NCI-H1092 (cell line): ENCODE measurements at regions not wholly inside any gene's neighbourhood (a gene's known extent, or its start where the extent isn't known, plus 50 kb on each side); places are given as distances from the start of the nearest gene placed in this dataset.
"Not testable (repeated sequence)": the region's sequence is repeated elsewhere in the genome, so short reads cannot be mapped to it uniquely, and the experiment has no call there.

Source experiments
- DNase-seq: peaks from one replicate; lab custom pipeline; 2025; lab: John Stamatoyannopoulos, UW

- DNase-seq: peak; percentile 66
Observed at GRCh38 chr1:222950892-222951291, 136.1 kb downstream of the DISP1 start.

DNA sequence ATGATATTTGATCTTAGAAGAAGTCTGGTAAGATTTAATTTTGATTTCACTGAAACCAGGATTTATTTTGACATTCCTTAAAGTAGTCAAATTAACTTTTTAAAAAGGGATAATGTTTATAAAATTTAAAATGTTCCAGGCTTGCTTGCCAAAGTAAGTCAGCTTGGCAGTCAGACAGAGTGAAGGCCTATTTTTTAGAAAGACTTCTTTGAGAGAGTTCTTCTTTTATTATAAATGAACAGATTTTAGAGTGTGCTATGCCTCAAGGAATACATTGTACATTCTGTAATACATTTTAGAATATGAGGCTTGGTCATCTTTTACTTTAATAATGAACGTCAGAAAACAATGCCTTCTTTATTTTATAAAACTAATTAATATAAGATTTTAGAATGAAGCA lies 138.7 kb downstream of the DISP1 start:
- no peak for DNase-seq

- DNase-seq: no peak
Observed at GRCh38 chr1:222955964-222956363, 141.1 kb downstream of the DISP1 start.

GRCh38 chr1:222956601-222957000 lies 141.8 kb downstream of the DISP1 start:
- no peak for DNase-seq

DNA sequence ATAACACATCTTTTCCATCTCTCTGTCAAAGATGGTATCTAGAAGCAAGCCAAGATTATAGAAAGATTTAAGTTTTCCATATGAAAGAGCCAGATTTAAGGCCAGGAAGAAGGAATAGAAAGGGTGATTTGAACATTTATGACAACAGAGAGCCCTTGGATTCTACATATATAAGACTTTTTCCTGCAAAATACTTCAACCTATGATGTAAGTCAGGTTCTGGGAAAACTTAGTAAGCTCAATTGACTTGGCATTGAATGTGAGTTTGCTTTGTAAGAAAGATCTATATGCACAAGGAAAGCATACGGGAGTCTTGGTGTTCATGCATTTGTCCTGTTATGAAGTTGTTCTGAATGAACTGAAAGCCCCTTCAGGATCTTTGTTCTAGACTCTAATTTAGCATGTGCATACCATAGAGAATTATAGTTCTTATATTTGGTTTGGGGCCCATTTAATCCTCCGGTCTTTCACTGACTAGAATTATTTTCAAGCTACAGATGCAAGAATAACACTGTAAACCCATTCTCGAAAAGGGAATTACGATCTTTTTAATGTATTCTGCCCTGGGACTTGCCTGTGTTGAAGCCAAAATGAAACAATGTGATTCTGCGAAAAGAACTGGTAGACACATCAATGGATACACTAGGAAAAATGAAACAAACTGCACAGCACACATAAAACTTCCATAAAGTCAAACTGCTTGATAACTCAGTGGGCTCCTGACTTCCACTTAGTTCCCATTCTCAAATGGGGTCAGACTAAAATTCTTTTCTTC lies 152.8 kb downstream of the DISP1 start:
- DNase-seq: no peak

DNA sequence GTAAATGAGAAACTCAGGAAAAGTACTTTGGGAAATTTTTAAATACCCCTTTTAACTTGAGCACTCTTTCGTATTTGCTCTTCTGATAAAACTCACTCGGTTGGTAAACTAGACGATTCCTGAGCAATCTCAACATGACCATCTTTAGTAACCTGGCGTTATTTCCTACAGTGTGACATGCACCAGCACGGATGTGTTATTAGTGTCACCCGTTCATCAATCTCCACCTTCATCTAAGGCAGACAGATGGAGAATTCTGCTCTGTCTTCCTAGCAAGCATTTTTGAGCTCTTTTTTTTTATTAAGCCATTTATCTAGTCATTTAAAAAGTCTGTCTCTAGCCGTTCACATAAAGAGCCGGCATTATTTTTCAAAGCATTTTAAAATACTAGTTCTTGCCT lies 155.2 kb downstream of the DISP1 start:
- no peak for DNase-seq

GRCh38 chr1:222970711-222971110 lies 155.9 kb downstream of the DISP1 start:
- no peak for DNase-seq

GRCh38 chr1:222971146-222971545 lies 156.3 kb downstream of the DISP1 start:
- DNase-seq: no peak

DNA sequence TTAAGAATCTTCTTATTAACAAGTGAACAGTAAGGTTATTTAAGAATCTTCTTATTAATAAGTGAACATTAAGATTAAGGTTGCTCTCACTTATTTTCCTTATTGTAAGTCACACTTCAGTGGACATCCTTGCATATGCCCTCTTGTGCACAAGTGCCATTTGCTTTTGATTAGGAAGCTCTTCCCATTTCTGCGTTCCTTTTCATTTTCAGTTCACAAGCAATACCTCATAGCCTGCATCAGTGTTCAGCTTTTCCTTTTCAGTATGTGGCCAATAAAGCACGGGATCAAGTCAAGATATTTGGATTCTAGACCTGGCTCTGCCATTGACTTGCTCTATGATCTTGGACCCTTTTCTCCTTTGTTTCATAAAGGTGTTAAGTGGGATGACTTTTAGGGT lies 158.7 kb downstream of the DISP1 start:
- no peak for DNase-seq

DNA sequence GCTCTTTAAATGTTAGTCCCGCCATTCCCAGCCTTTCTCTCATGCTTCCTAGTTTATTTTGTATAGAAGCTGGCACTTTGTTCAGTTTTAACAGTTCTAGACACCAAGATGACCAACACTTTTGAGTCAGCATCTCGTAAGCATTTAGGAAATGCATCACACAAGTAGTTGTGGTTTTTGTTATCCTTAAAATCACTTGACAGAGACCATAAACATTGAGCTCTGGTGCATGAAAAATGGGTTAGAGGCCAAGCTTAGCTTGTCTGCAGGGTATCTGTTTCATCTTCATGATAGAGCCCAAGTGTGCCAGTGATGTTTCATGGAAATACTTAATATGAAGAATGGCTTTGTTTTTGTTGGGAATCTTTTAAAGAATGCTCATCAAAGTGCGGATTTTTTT lies 159.7 kb downstream of the DISP1 start:
- DNase-seq: no peak

- DNase-seq: no peak
Observed at GRCh38 chr1:222975472-222976122, 160.8 kb downstream of the DISP1 start.

DNA sequence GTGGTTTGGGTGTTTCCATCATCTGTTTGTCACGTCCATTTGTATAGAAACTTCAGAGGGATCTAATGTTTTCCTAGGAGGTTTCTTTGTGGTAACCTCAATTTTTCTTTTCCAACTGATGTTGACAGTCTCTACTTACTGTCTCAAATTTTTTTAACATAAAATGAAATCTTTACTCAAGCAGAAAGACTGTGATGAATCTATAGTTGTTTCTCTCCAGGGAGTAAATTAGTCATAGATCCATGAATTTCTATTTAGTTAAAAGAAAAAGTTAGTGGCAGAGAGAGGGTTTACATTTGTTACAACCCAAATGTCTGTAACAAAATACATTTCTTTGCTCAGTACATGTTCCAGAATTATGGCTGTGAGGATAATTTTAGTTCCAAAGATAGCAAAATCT lies 161.6 kb downstream of the DISP1 start:
- DNase-seq: no peak

- not testable (repeated sequence) for DNase-seq
Observed at GRCh38 chr1:222977294-222977693, 162.5 kb downstream of the DISP1 start.

DNA sequence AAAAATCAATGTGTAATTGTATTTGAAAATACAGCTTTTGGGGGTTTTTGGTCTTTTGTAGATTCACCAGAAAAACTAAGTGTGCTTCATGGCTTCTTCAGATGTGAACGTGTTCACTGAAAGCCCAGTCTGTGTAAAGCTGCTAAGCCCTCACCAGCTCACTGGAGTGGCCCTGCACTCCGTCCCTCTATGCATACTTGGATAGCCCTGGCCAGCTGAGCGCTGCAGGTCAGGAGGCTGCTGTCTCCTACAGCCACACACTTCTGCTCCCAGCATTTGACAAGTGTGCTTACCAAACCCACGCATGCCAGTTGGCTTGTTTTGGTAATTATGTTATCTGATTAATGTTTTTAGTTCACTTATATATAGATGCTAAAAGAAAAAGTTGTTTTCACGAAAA lies 163.5 kb downstream of the TLR5 start:
- DNase-seq: no peak

DNA sequence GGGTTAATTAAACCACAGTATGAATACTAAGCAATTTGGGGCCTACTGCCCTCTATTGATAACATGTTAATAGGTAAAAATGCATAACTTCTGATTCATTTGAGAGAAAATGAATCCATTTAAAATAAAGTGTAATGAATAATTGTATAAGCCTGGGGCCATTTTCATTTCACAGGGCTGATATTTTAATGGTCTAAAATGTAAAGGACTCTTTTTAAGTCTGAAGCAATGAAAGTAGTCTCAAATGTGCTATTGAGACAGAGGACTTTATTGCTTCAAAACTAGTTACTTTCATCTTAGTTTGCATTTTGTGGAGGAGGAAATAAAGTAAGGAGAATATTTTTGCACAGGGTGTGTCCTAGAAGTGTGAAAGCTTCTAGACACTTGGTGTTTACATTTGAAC lies 155.4 kb downstream of the TLR5 start:
- DNase-seq: no peak

DNA sequence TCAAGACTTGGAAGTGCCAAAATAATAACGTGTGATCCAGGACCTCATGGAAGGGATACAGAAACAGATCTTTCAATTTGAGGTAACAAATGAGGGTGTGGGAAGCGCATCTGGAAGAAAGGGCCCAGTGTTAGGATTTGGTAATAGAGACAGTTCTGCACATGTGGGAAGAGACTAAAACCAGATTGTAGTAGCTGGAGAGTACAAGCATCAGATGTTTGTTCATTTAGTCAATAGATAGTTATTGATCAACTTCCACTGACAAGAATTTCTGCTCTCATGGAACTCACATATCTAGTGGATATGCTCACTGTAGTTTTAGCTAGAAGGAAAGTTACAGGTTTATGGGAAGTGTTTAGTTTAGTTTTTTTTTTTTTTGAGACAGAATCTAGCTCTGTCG lies 153.6 kb downstream of the TLR5 start:
- no peak for DNase-seq

- no peak for DNase-seq
Observed at GRCh38 chr1:222991177-222991576, 151.9 kb downstream of the TLR5 start.

- DNase-seq: no peak
Observed at GRCh38 chr1:222991908-222992307, 151.1 kb downstream of the TLR5 start.

DNA sequence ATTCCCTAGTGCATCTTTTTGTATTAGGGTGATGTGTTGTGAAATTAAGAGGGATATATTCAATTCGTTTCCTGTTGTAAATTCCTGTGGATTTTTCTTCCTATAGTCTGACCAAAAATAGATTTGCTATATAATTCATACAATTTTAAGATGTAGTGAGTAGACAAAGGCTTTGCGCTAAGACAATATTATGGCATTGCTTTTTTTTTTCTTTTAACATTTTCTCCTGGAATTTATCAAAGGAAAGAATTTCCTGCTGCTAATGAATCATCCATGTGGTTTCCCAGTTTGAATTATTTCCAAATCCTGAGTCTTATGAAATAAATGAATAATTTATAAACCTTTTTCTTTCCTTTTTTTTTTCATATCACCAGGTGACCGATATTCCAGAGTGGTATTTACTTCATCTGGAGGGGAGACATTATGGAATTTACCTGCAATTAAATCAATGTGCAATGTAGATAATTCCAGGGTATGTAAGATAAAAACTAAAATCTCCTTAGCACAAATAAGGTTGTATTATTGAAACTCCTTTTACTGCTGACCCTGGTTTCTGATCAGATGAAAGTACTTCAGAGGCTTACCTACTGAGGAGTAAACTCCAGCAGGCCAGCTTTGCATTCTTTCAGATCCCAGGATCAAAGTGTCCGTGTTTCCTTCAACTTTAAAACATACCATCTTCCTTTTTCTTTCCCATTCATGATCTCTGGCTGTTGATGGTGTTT lies 148.4 kb downstream of the TLR5 start:
- no peak for DNase-seq

GRCh38 chr1:222995236-222995580 lies 147.8 kb downstream of the TLR5 start:
- no peak for DNase-seq

DNA sequence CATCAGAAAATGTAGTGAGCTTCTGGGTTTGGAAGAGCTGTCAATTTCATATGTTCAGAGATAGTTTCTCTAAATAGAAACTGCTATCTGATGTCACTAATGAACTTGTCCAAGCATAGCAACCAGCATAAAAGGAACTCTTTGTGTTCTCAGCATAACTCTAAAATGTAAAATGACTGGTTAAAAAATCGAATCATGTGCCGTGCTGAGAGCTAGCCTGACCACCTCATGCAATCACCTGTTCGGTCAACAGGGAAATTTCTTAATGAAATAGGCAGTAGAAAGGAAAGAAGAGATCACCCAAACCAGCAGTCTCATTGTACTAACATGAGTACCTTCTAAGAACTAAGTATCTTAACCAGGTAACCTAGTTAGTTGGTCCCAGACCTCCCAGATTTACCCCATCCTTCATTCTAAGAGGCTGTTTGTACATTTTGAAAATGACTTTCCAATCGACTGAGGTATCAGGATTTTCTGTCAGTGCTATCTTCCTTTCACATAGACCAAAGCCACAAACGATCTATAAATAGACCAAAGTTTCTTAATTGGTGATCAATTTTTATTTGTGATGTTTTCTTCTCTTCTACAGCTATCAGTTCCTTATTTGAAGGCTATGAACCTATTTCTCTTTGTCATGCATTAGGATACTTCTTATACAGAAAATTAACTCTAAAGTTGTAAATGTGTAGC lies 147.3 kb downstream of the TLR5 start:
- DNase-seq: no peak

DNA sequence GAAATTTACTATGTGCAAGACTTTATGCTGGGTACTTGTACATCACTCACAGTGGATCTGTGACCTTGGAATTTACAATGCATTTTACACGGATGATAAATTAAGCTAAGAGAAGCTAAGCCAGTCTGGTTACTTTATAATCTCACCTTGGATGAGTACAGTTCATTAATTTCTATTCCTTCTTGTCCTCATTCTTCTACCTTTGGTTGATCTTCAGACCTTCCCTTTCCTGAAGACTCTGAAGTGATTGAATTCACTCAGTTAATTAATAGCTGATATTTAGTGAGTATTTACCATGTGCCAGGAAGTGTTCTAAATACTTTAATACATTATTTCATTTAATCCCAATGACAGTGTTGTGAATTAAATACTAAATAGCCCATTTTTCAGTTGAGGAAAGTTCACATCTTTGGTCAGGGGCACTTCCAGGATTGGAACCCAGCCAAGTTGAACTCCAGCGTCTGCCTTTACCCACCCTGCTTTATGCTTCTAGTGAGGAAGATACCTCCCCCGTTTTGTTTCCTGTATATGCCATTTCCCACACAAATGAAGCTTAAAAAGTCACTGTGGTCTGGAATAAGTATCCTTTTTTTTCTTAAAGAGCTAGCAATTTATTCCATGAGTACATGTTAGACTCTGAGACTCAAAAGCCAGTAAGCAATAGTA lies 146.6 kb downstream of the TLR5 start:
- DNase-seq: no peak
